ENCODE measurements at regions not wholly inside any gene's neighbourhood (a gene's known extent, or its start where the extent isn't known, plus 50 kb on each side); places are given as distances from the start of the nearest gene placed in this dataset.

GRCh38 chr2:19029655-19030054, 328.8 kb downstream of the OSR1 start:
- no peak for DNase-seq (ENCODE audit: low spot score)
- Mint-ChIP-seq H3K4me1 (ENCODE audit: low read depth) (peaks cover 19% of the 10 kb centered on the region), H3K27me3 (ENCODE audit: low read depth) (no peaks in the 10 kb centered on the region), H3K9me3 (ENCODE audit: low read depth) (peaks cover 3% of the 10 kb centered on the region), H3K4me3 (ENCODE audit: unreplicated experiment) (no peak overlapping the region), H3K27ac (ENCODE audit: unreplicated experiment) (no peak overlapping the region), H3K36me3 (ENCODE audit: low read depth) (no peaks in the 10 kb centered on the region)
- TF ChIP-seq CTCF (IDR thresholded peaks at IDR 0.05), result no peak

DNA sequence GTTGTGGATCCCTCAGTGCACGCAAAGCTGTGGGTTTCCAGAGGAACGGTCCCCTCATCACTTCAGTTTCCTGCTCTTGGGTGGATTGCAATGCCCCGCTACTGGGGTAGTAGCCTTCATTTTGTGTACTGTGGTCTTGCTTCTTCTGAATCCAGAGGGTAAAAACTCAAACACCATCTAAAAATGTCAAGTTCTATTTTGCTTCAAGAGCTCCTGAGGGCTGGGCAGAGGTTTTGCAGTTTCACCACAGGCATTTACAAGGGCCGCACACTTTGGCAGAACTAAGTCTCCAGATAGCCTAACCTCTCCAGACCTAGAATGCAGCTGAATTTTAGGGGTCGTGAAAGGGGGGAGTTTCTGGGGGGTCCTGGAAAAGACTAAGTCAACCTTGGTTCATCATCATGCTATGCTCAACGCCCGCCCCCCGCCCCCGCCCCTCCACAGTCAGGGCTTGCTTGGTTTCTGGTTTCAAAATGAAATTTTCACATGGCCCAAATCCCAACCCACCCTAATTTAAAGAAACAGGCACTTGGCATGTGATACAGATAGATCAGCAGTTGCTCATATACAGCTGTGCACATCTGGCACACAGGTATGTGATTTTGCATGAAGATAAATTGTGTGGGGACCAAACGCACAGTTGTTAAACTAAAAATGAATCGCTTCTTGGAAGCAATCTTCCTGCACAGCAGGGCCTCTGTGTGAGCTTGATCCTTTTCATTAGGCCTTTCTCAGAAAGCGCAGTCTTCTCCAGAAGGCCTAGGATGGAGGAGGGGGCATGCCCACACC, 329.6 kb downstream of the OSR1 start:
- no peak for TF ChIP-seq CTCF (IDR thresholded peaks at IDR 0.05)
- H3K4me3 Mint-ChIP-seq (ENCODE audit: unreplicated experiment), result no peak overlapping the region
- no peak overlapping the region for H3K27ac Mint-ChIP-seq (ENCODE audit: unreplicated experiment)
- H3K4me1 Mint-ChIP-seq (ENCODE audit: low read depth), result peaks cover 17% of the 10 kb centered on the region
- no peak for DNase-seq (ENCODE audit: low spot score)
- no peaks in the 10 kb centered on the region for H3K36me3 Mint-ChIP-seq (ENCODE audit: low read depth)
- H3K27me3 Mint-ChIP-seq (ENCODE audit: low read depth), result no peaks in the 10 kb centered on the region
- peaks cover 3% of the 10 kb centered on the region for H3K9me3 Mint-ChIP-seq (ENCODE audit: low read depth)

- H3K36me3 Mint-ChIP-seq (ENCODE audit: low read depth), result no peaks in the 10 kb centered on the region
- no peak for TF ChIP-seq CTCF (IDR thresholded peaks at IDR 0.05)
- H3K4me1 Mint-ChIP-seq (ENCODE audit: low read depth), result peaks cover 7% of the 10 kb centered on the region
- H3K27ac Mint-ChIP-seq (ENCODE audit: unreplicated experiment), result no peak overlapping the region
- H3K4me3 Mint-ChIP-seq (ENCODE audit: unreplicated experiment), result no peak overlapping the region
- no peaks in the 10 kb centered on the region for H3K27me3 Mint-ChIP-seq (ENCODE audit: low read depth)
- no peaks in the 10 kb centered on the region for H3K9me3 Mint-ChIP-seq (ENCODE audit: low read depth)
- no peak for DNase-seq (ENCODE audit: low spot score)
Observed at GRCh38 chr2:19027626-19028025, 330.8 kb downstream of the OSR1 start.

DNA sequence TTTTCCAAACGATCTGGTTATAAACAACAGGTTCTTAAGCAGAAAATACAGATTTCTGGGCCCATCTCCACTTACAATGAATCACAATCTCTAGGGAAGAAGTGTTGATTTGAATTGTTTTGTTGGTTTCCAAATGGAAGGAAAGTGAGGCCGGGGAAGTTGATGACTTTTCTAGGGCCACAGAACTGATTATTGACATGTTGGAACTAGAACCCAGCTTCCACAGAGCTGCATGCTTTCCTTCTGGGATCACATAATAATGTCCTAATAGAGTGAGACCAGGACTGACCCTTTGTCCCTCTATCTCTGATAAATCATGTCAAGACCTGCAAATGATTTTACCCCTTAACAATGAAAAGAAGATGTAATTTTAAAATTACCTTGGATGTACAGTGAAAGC, 332.2 kb downstream of the OSR1 start:
- H3K4me3 Mint-ChIP-seq (ENCODE audit: unreplicated experiment), result no peak overlapping the region
- no peak for DNase-seq (ENCODE audit: low spot score)
- no peaks in the 10 kb centered on the region for H3K9me3 Mint-ChIP-seq (ENCODE audit: low read depth)
- H3K36me3 Mint-ChIP-seq (ENCODE audit: low read depth), result no peaks in the 10 kb centered on the region
- H3K27me3 Mint-ChIP-seq (ENCODE audit: low read depth), result no peaks in the 10 kb centered on the region
- peaks cover 10% of the 10 kb centered on the region for H3K4me1 Mint-ChIP-seq (ENCODE audit: low read depth)
- no peak overlapping the region for H3K27ac Mint-ChIP-seq (ENCODE audit: unreplicated experiment)
- TF ChIP-seq CTCF (IDR thresholded peaks at IDR 0.05), result no peak

DNA sequence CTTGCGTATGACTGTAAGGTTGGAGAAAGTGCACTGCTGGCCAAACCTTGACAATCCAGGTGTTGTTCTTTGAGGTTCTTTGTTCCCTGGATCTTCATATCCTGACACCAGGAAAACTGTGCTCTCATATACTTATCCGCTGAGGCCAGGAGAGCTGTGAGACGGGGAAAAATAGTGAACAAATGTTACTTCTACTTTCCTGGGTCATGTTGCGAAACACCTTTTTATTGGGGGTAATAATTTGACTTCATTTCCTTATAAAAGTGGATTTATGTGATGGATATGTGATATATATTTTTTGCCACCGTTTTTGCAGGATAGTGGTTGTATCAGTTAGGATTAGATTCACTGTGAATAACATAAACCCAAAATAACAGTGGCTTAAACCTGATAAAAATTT, 336.1 kb downstream of the OSR1 start:
- H3K27me3 Mint-ChIP-seq (ENCODE audit: low read depth), result peaks cover 4% of the 10 kb centered on the region

More for the DNA sequence above, 336.1 kb downstream of the OSR1 start:
- H3K4me3 Mint-ChIP-seq (ENCODE audit: unreplicated experiment), result no peak overlapping the region
- H3K36me3 Mint-ChIP-seq (ENCODE audit: low read depth), result no peaks in the 10 kb centered on the region
- no peaks in the 10 kb centered on the region for H3K9me3 Mint-ChIP-seq (ENCODE audit: low read depth)
- no peak for TF ChIP-seq CTCF (IDR thresholded peaks at IDR 0.05)
- DNase-seq (ENCODE audit: low spot score), result no peak
- peaks cover 18% of the 10 kb centered on the region for H3K4me1 Mint-ChIP-seq (ENCODE audit: low read depth)
- no peak overlapping the region for H3K27ac Mint-ChIP-seq (ENCODE audit: unreplicated experiment)
